Endodermal cell (in vitro differentiated cells): ENCODE measurements at regions not wholly inside any gene's neighbourhood (a gene's known extent, or its start where the extent isn't known, plus 50 kb on each side); places are given as distances from the start of the nearest gene placed in this dataset.
A peak's percentile ranks its signal among the peaks of the same experiment; 100 is the strongest.

Source experiments
- DNase-seq: peaks from one replicate; pipeline ENCODE4 v3.0.0-alpha.2; 2017
- H3K27ac ChIP-seq: 2 replicates; pipeline ENCODE4 v1.5.1; 2013; ENCODE audit warnings: mild to moderate bottlenecking, low read depth, low read length, moderate library complexity
- H3K27me3 ChIP-seq: 2 replicates; pipeline ENCODE4 v1.6.1; 2013; ENCODE audit warnings: mild to moderate bottlenecking, low read length, moderate library complexity; ENCODE audit not compliant: insufficient read depth, control insufficient read depth, poor library complexity, severe bottlenecking
- H3K36me3 ChIP-seq: 2 replicates; pipeline ENCODE4 v1.7.0; 2013; ENCODE audit warnings: mild to moderate bottlenecking, low read length, moderate library complexity; ENCODE audit not compliant: control insufficient read depth, insufficient read depth
- H3K4me1 ChIP-seq: one replicate; pipeline ENCODE4 v1.7.0; 2013; ENCODE audit warnings: low read length; ENCODE audit not compliant: control insufficient read depth, insufficient read depth
- H3K4me3 ChIP-seq: 2 replicates; pipeline ENCODE4 v1.5.1; 2013; ENCODE audit warnings: mild to moderate bottlenecking, low read length, moderate library complexity
- H3K9ac ChIP-seq: 2 replicates; pipeline ENCODE4 v1.6.1; 2013; ENCODE audit warnings: mild to moderate bottlenecking, low read length, moderate library complexity; ENCODE audit not compliant: poor library complexity, severe bottlenecking; ENCODE audit errors: extremely low read depth
- H3K9me3 ChIP-seq: 2 replicates; pipeline ENCODE4 v1.6.1; 2013; ENCODE audit warnings: mild to moderate bottlenecking, low read length, moderate library complexity; ENCODE audit not compliant: control insufficient read depth
- H3K27ac Mint-ChIP-seq: 2 replicates; pipeline ENCODE4 v1.8.0; 2020; ENCODE audit warnings: mixed read lengths
- H3K27me3 Mint-ChIP-seq: 2 replicates; pipeline ENCODE4 v1.8.0; 2021; ENCODE audit warnings: mild to moderate bottlenecking, mixed read lengths; ENCODE audit not compliant: insufficient read depth
- H3K36me3 Mint-ChIP-seq: 2 replicates; pipeline ENCODE4 v1.8.0; 2020; ENCODE audit warnings: low read depth, mixed read lengths
- H3K4me1 Mint-ChIP-seq: 2 replicates; pipeline ENCODE4 v1.8.0; 2020; ENCODE audit warnings: mixed read lengths
- H3K4me3 Mint-ChIP-seq: 2 replicates; pipeline ENCODE4 v1.8.0; 2020; ENCODE audit warnings: mild to moderate bottlenecking, moderate library complexity, mixed read lengths
- H3K9me3 Mint-ChIP-seq: 2 replicates; pipeline ENCODE4 v1.8.0; 2020; ENCODE audit warnings: mild to moderate bottlenecking, mixed read lengths
- CTCF ChIP-seq: fragments of 200-600 bp; sonication (generic); conservative IDR thresholded peaks from 2 replicates; pipeline ENCODE4 v1.5.0; 2021; ENCODE audit warnings: antibody characterized with exemption, mild to moderate bottlenecking
- WGBS, 2 experiments: methylation state at CpG; one replicate each; pipeline versions ENCODE4 v1.1.5 to v1.1.7; 2013; ENCODE audit warnings: missing lambda C conversion rate in 2 of 2, mixed read lengths in 1 of 2; ENCODE audit not compliant: insufficient coverage in 1 of 2, insufficient read length in 1 of 2; 5-methylcytosine and 5-hydroxymethylcytosine counted together

- Mint-ChIP-seq H3K27ac (no peak overlapping the region), H3K36me3 (peaks cover 3% of the 10 kb centered on the region), H3K4me3 (no peak overlapping the region), H3K4me1 (peaks cover 41% of the 10 kb centered on the region), H3K9me3 (peaks cover 4% of the 10 kb centered on the region), H3K27me3 (no peaks in the 10 kb centered on the region)
- no peak for TF ChIP-seq CTCF
- Histone ChIP-seq H3K9me3 (no peaks in the 10 kb centered on the region), H3K27me3 (no peaks in the 10 kb centered on the region), H3K4me1 (no peaks in the 10 kb centered on the region), H3K36me3 (no peaks in the 10 kb centered on the region), H3K4me3 (no peak overlapping the region), H3K9ac (no peak overlapping the region), H3K27ac (no peak overlapping the region)
- 100% methylated on average over 1 of the region's 1 CpG; no CpG with 5 or more reads in 1 of the 2 experiments for WGBS, 2 experiments
- DNase-seq: no peak
Measured at GRCh38 chr3:34411596-34411995, 613.2 kb downstream of the PDCD6IP start.

- Histone ChIP-seq H3K9ac (no peak overlapping the region), H3K36me3 (no peaks in the 10 kb centered on the region), H3K4me3 (no peak overlapping the region), H3K27ac (no peak overlapping the region), H3K4me1 (no peaks in the 10 kb centered on the region), H3K9me3 (no peaks in the 10 kb centered on the region), H3K27me3 (no peaks in the 10 kb centered on the region)
- H3K9me3 Mint-ChIP-seq: peaks cover 5% of the 10 kb centered on the region
- H3K4me3 Mint-ChIP-seq: no peak overlapping the region
- TF ChIP-seq CTCF: no peak
- H3K4me1 Mint-ChIP-seq: no peaks in the 10 kb centered on the region
- WGBS, 2 experiments: 87 to 100% methylated on average over 1 of the region's 1 CpG
- H3K27me3 Mint-ChIP-seq: no peaks in the 10 kb centered on the region
- no peak overlapping the region for H3K27ac Mint-ChIP-seq
- no peaks in the 10 kb centered on the region for H3K36me3 Mint-ChIP-seq
- DNase-seq: peak; percentile 65
Measured at GRCh38 chr3:34419801-34420200, 621.4 kb downstream of the PDCD6IP start.

- Histone ChIP-seq H3K9me3 (no peaks in the 10 kb centered on the region), H3K36me3 (no peaks in the 10 kb centered on the region), H3K27me3 (no peaks in the 10 kb centered on the region), H3K9ac (no peak overlapping the region), H3K4me3 (no peak overlapping the region), H3K27ac (no peak overlapping the region), H3K4me1 (no peaks in the 10 kb centered on the region)
- Mint-ChIP-seq H3K36me3 (no peaks in the 10 kb centered on the region), H3K4me3 (no peak overlapping the region), H3K9me3 (peaks cover 6% of the 10 kb centered on the region), H3K27ac (no peak overlapping the region), H3K4me1 (no peaks in the 10 kb centered on the region), H3K27me3 (no peaks in the 10 kb centered on the region)
- no peak for TF ChIP-seq CTCF
- DNase-seq: no peak
- 94% methylated on average over 2 of the region's 2 CpGs; no CpG with 5 or more reads in 1 of the 2 experiments for WGBS, 2 experiments
Measured at GRCh38 chr3:34421762-34422161, 623.3 kb downstream of the PDCD6IP start.
